Stomach smooth muscle (tissue), 2 donors: ENCODE measurements at regions not wholly inside any gene's neighbourhood (a gene's known extent, or its start where the extent isn't known, plus 50 kb on each side); places are given as distances from the start of the nearest gene placed in this dataset.

ENCODE experiments used
- H3K27ac ChIP-seq: one replicate; pipeline ENCODE4 v1.7.0; 2013; ENCODE audit warnings: mild to moderate bottlenecking, low read length, inconsistent platforms
- H3K27me3 ChIP-seq, 2 donors: one replicate each; pipeline ENCODE4 v1.7.0; 2013; ENCODE audit warnings: low read length in 2 of 2; ENCODE audit not compliant: insufficient read depth in 2 of 2, control insufficient read depth in 1 of 2
- H3K36me3 ChIP-seq, 2 donors: one replicate each; pipeline ENCODE4 v1.7.0; 2013; ENCODE audit warnings: low read length in 2 of 2; ENCODE audit not compliant: control insufficient read depth in 2 of 2, insufficient read depth in 2 of 2
- H3K4me1 ChIP-seq: one replicate; pipeline ENCODE4 v1.7.0; 2013; ENCODE audit warnings: low read length; ENCODE audit not compliant: control insufficient read depth, insufficient read depth
- H3K4me3 ChIP-seq, 2 donors: one replicate each; pipeline ENCODE4 v1.7.0; 2013; ENCODE audit warnings: low read length in 2 of 2
- H3K9ac ChIP-seq, 2 donors: one replicate each; pipeline ENCODE4 v1.7.0; 2013; ENCODE audit warnings: low read length in 2 of 2, mild to moderate bottlenecking in 1 of 2
- H3K9me3 ChIP-seq, 2 donors: one replicate each; pipeline ENCODE4 v1.7.0; 2013; ENCODE audit warnings: low read length in 2 of 2; ENCODE audit not compliant: control insufficient read depth in 2 of 2
- donor health status: healthy.
- donor health status: Pancreatic carcinoma.

- Histone ChIP-seq H3K9me3 (no peaks in the 10 kb centered on the region), H3K36me3 (no peaks in the 10 kb centered on the region), H3K4me3 (no peak overlapping the region), H3K9ac (no peak overlapping the region), H3K4me1 (no peaks in the 10 kb centered on the region), H3K27ac (no peak overlapping the region), H3K27me3 (no peaks in the 10 kb centered on the region)
Observed at GRCh38 chr9:115743709-115744605, 409.6 kb upstream of the PAPPA start.

DNA sequence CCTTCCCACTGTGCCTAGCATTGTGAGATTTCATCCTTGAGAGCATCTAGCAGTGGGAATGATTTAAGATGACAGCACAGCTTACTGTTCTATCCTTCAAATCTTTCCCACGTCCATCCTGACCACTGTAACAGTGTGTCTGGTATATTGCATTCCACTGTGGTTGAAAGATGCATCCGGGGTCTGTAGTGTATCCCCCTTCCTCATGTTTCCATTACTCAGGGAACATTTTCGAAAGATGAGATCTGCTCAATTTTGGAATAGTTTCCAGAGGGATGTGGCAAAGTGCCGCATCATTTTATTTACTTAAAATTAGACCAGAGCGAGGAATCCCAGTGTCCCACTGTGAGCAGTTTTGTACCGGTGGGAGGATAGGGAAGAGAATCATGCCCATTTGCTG, 407.1 kb upstream of the PAPPA start:
- Histone ChIP-seq H3K9me3 (no peaks in the 10 kb centered on the region), H3K4me3 (no peak overlapping the region), H3K4me1 (no peaks in the 10 kb centered on the region), H3K9ac (no peak overlapping the region), H3K27me3 (no peaks in the 10 kb centered on the region), H3K27ac (no peak overlapping the region), H3K36me3 (no peaks in the 10 kb centered on the region)

- H3K4me3 ChIP-seq = no peak overlapping the region
- H3K27me3 ChIP-seq = no peaks in the 10 kb centered on the region
- no peak overlapping the region for H3K9ac ChIP-seq
- no peaks in the 10 kb centered on the region for H3K36me3 ChIP-seq
- H3K27ac ChIP-seq = no peak overlapping the region
- H3K9me3 ChIP-seq = no peaks in the 10 kb centered on the region
- no peaks in the 10 kb centered on the region for H3K4me1 ChIP-seq
Observed at GRCh38 chr9:115747731-115748130, 405.9 kb upstream of the PAPPA start.

DNA sequence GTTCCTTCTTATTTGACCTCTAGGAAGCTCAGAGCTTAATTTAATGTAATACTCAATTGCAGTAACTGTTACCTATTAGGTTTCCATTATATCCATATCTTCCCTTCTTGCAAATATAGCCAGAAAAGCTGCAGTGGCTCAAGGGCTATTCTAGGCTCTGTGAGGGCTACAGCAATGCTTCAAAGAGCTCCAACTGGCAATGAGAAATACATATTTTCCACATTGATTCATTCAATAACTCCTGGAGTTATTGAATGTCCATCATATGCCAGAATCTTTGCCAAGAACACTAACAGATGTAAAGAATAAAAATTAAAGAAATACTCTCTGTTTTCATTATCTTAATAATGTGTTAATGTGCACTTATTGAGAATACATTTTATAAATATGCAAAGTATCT, 396.9 kb upstream of the PAPPA start:
- Histone ChIP-seq H3K9me3 (no peaks in the 10 kb centered on the region), H3K27me3 (no peaks in the 10 kb centered on the region), H3K4me3 (no peak overlapping the region), H3K27ac (no peak overlapping the region), H3K9ac (no peak overlapping the region), H3K36me3 (no peaks in the 10 kb centered on the region), H3K4me1 (no peaks in the 10 kb centered on the region)

DNA sequence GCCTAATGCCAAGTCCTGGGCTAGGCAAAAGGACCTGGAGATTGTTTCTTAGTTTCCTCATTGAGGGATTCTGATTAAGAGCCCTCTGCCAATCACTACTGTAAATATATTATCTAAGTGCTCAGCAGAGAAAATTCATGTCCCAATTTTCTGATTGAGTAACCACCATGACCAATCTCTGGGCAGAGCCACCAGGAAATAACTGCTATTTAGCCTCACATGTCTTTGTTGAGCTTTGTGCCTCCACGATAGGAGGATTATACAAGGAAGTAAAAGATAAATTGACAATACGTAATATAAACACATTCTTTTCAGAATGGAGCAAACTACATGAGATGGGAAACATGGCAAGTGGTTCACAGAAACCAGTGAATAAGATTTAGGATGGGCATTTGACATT, 396.1 kb upstream of the PAPPA start:
- Histone ChIP-seq H3K36me3 (no peaks in the 10 kb centered on the region), H3K9me3 (no peaks in the 10 kb centered on the region), H3K4me1 (no peaks in the 10 kb centered on the region), H3K27me3 (no peaks in the 10 kb centered on the region), H3K27ac (no peak overlapping the region), H3K9ac (no peak overlapping the region), H3K4me3 (no peak overlapping the region)

DNA sequence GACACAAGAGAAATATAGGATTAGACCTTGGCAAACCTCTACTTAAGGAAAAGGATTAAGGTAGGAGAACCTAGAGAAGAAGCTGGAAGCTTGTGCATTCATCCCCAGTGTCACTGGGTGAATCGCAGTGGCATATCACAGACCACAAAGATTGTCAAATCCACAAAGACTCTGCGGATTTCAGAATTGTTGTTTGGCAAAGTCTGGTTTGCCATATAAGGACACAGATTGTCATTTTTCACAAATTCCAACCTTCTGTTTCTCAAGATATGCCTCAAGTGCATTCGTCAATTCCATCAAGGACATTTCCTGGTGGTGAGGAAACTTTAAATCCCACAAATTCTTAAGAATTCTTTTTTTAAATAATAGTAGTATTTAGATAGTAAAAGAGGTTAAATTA, 395.1 kb upstream of the PAPPA start:
- no peak overlapping the region for H3K27ac ChIP-seq

DNA sequence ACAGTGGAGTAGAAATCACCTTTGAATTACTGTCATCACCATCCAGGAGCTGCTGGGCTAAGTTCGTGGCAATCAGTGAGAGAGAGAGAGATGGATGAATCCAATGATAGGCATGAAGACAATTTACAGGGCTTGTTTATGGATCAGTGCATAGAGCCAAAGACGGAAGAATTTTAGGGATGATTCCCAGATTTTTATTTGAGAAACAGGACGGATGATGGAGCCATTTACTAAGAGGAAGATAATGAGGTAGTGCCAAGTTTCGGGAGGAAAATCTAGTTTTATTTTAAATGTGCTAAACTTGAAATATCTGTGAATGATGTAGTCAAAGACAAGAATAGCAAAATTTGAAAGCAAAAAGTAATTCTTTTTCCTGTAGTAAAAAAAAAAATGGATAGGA, 394.2 kb upstream of the PAPPA start:
- H3K9me3 ChIP-seq = no peaks in the 10 kb centered on the region
- no peak overlapping the region for H3K9ac ChIP-seq
- H3K4me1 ChIP-seq = no peaks in the 10 kb centered on the region

More for the DNA sequence above, 395.1 kb upstream of the PAPPA start:
- Histone ChIP-seq H3K36me3 (no peaks in the 10 kb centered on the region), H3K27me3 (no peaks in the 10 kb centered on the region), H3K9me3 (no peaks in the 10 kb centered on the region), H3K4me3 (no peak overlapping the region), H3K9ac (no peak overlapping the region), H3K4me1 (no peaks in the 10 kb centered on the region)

DNA sequence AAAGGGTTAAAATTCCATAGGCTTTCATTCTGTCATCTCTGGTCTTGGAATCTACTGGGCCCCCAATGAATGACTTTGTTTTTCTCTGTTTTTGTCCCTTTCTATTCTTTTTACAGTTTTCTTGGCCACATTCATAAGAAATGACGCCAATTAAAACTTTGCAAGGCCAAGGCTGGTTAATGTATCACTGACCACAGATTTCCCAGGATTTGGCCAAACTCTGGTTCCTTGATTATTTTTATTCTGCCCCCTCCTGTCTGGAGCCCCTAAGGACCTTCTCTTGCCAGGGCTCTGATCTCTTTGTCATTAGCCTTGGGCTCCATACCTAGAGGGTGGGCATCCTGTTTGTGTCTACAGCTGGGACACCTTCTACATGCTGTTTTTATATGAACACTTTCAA, 388.9 kb upstream of the PAPPA start:
- Histone ChIP-seq H3K9ac (no peak overlapping the region), H3K4me1 (no peaks in the 10 kb centered on the region), H3K9me3 (no peaks in the 10 kb centered on the region), H3K4me3 (no peak overlapping the region), H3K27ac (no peak overlapping the region), H3K36me3 (no peaks in the 10 kb centered on the region), H3K27me3 (no peaks in the 10 kb centered on the region)

More for the DNA sequence above, 394.2 kb upstream of the PAPPA start:
- no peaks in the 10 kb centered on the region for H3K27me3 ChIP-seq
- H3K4me3 ChIP-seq = no peak overlapping the region
- no peaks in the 10 kb centered on the region for H3K36me3 ChIP-seq
- no peak overlapping the region for H3K27ac ChIP-seq

DNA sequence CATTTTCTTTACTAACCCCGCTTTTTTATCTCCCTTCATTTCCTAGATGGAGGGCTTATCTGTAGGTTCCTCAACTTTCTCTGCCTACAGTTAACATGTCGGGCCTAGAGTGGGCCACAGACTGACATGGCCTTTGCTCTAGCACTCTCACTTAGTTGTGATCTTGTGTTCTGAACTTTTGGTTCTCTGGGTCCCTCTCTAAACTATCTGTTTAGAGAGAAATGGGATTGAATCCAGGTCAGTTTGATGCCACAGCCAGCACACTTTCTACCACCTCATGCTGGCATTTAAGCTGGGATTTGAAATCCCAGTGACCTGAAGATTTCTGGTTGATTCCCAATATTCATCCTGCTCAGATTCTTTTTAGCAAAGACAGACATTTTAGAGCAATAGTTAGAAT, 388.5 kb upstream of the PAPPA start:
- H3K36me3 ChIP-seq = no peaks in the 10 kb centered on the region
- H3K9ac ChIP-seq = no peak overlapping the region
- no peaks in the 10 kb centered on the region for H3K4me1 ChIP-seq
- H3K4me3 ChIP-seq = no peak overlapping the region
- H3K27me3 ChIP-seq = no peaks in the 10 kb centered on the region
- H3K27ac ChIP-seq = no peak overlapping the region
- H3K9me3 ChIP-seq = no peaks in the 10 kb centered on the region

- no peak overlapping the region for H3K9ac ChIP-seq
- no peak overlapping the region for H3K4me3 ChIP-seq
- no peaks in the 10 kb centered on the region for H3K9me3 ChIP-seq
- H3K36me3 ChIP-seq = no peaks in the 10 kb centered on the region
- no peaks in the 10 kb centered on the region for H3K4me1 ChIP-seq
- no peaks in the 10 kb centered on the region for H3K27me3 ChIP-seq
- H3K27ac ChIP-seq = no peak overlapping the region
Observed at GRCh38 chr9:115766370-115766955, 387.1 kb upstream of the PAPPA start.

GRCh38 chr9:115770521-115770920, 383.1 kb upstream of the PAPPA start:
- H3K36me3 ChIP-seq = no peaks in the 10 kb centered on the region
- no peak overlapping the region for H3K4me3 ChIP-seq
- no peaks in the 10 kb centered on the region for H3K4me1 ChIP-seq
- H3K27ac ChIP-seq = no peak overlapping the region
- no peak overlapping the region for H3K9ac ChIP-seq
- H3K9me3 ChIP-seq = no peaks in the 10 kb centered on the region
- no peaks in the 10 kb centered on the region for H3K27me3 ChIP-seq
